CD14-positive monocyte (primary cell): ENCODE measurements at regions not wholly inside any gene's neighbourhood (a gene's known extent, or its start where the extent isn't known, plus 50 kb on each side); places are given as distances from the start of the nearest gene placed in this dataset.

ENCODE experiments used
- DNase-seq, 3 donors: peaks; one replicate each; pipeline ENCODE4 v3.0.0-alpha.2; 2011 to 2022
- H2AFZ ChIP-seq: 2 replicates; pipeline ENCODE4 v1.6.0; 2012; ENCODE audit warnings: mild to moderate bottlenecking, low read depth, low read length, inconsistent platforms; ENCODE audit not compliant: insufficient read depth, poor library complexity, severe bottlenecking
- H3K27ac ChIP-seq, 2 donors: 1 replicate in 1 of 2; 2 replicates in 1 of 2; pipeline ENCODE4 v1.5.1; 2012 to 2013; ENCODE audit warnings: low read length in 2 of 2, control low read depth in 1 of 2, inconsistent platforms in 1 of 2, low read depth in 1 of 2, mild to moderate bottlenecking in 1 of 2
- H3K27me3 ChIP-seq, 2 donors: one replicate each; pipeline versions ENCODE4 v1.6.0 to v1.6.1; 2011 to 2013; ENCODE audit warnings: low read length in 2 of 2; ENCODE audit not compliant: control insufficient read depth in 2 of 2, insufficient read depth in 2 of 2
- H3K36me3 ChIP-seq, 2 donors: replicated peaks in 1 of 2; 1 replicate in 1 of 2; 2 replicates in 1 of 2; pipeline versions ENCODE4 v1.5.1 to v1.6.1; 2012 to 2013; ENCODE audit warnings: low read length in 2 of 2, control low read depth in 1 of 2, inconsistent platforms in 1 of 2, mild to moderate bottlenecking in 1 of 2; ENCODE audit not compliant: insufficient read depth in 2 of 2, control insufficient read depth in 1 of 2
- H3K4me1 ChIP-seq, 2 donors: 1 replicate in 1 of 2; 2 replicates in 1 of 2; pipeline versions ENCODE4 v1.5.1 to v1.6.1; 2012 to 2013; ENCODE audit warnings: low read length in 2 of 2, control low read depth in 1 of 2, inconsistent platforms in 1 of 2, mild to moderate bottlenecking in 1 of 2, moderate library complexity in 1 of 2; ENCODE audit not compliant: insufficient read depth in 2 of 2, control insufficient read depth in 1 of 2
- H3K4me2 ChIP-seq: replicated peaks from 2 replicates; pipeline ENCODE3; 2012; ENCODE audit warnings: low read length, moderate library complexity, mild to moderate bottlenecking; ENCODE audit not compliant: poor library complexity, severe bottlenecking; ENCODE audit errors: extremely low read depth
- H3K4me3 ChIP-seq, 3 experiments: fragments of 200-600 bp in 1 of 3; sonication (generic) in 1 of 3; replicated peaks in 1 of 3; 1 replicate in 2 of 3; 2 replicates in 1 of 3; pipeline ENCODE4 v1.5.1; 2011 to 2013; ENCODE audit warnings: low read length in 3 of 3, mild to moderate bottlenecking in 3 of 3, control low read depth in 2 of 3, low read depth in 2 of 3, inconsistent platforms in 1 of 3, moderate library complexity in 1 of 3
- H3K79me2 ChIP-seq: 2 replicates; pipeline ENCODE4 v1.6.0; 2012; ENCODE audit warnings: mild to moderate bottlenecking, control low read depth, inconsistent platforms, low read length, moderate library complexity; ENCODE audit not compliant: insufficient read depth
- H3K9ac ChIP-seq: 2 replicates; pipeline ENCODE4 v1.6.0; 2017; ENCODE audit warnings: low read length, mild to moderate bottlenecking; ENCODE audit not compliant: insufficient read depth, poor library complexity, severe bottlenecking
- H3K9me3 ChIP-seq, 2 donors: replicated peaks in 1 of 2; 1 replicate in 1 of 2; 2 replicates in 1 of 2; pipeline versions ENCODE4 v1.5.1 to v1.6.1; 2012 to 2013; ENCODE audit warnings: low read length in 2 of 2, control low read depth in 1 of 2; ENCODE audit not compliant: control insufficient read depth in 1 of 2, insufficient read depth in 1 of 2
- H4K20me1 ChIP-seq: 2 replicates; pipeline ENCODE4 v1.6.0; 2012; ENCODE audit warnings: mild to moderate bottlenecking, low read length, control low read depth, moderate library complexity; ENCODE audit not compliant: insufficient read depth
- H3K27ac Mint-ChIP-seq, 7 donors: one replicate each; pipeline ENCODE4 v1.8.0; 2020; ENCODE audit warnings: mild to moderate bottlenecking in 7 of 7, mixed read lengths in 7 of 7, moderate library complexity in 6 of 7, inconsistent platforms in 2 of 7
- H3K27me3 Mint-ChIP-seq, 3 donors: one replicate each; pipeline ENCODE4 v1.8.0; 2021 to 2022; ENCODE audit warnings: low read depth in 3 of 3, mild to moderate bottlenecking in 3 of 3, mixed read lengths in 3 of 3, moderate library complexity in 3 of 3, inconsistent platforms in 1 of 3
- H3K36me3 Mint-ChIP-seq, 2 donors: one replicate each; pipeline ENCODE4 v1.8.0; 2020; ENCODE audit warnings: mixed read lengths in 2 of 2, inconsistent platforms in 1 of 2, mild to moderate bottlenecking in 1 of 2
- H3K4me1 Mint-ChIP-seq: one replicate; pipeline ENCODE4 v1.8.0; 2020; ENCODE audit warnings: mild to moderate bottlenecking, mixed read lengths
- H3K4me3 Mint-ChIP-seq, 2 donors: one replicate each; pipeline ENCODE4 v1.8.0; 2020; ENCODE audit warnings: mild to moderate bottlenecking in 2 of 2, mixed read lengths in 2 of 2, moderate library complexity in 1 of 2
- H3K9me3 Mint-ChIP-seq, 7 donors: one replicate each; pipeline ENCODE4 v1.8.0; 2020 to 2022; ENCODE audit warnings: mixed read lengths in 7 of 7, mild to moderate bottlenecking in 6 of 7, moderate library complexity in 6 of 7, inconsistent platforms in 2 of 7
- WGBS: methylation state at CpG from one replicate; pipeline ENCODE4 v1.1.5; 2013; ENCODE audit warnings: missing lambda C conversion rate; ENCODE audit not compliant: insufficient coverage; 5-methylcytosine and 5-hydroxymethylcytosine counted together
- intact Hi-C, 2 donors: fragments of 100-400 bp; cut with micrococcal nuclease; formaldehyde crosslinking; loops; one replicate each; pipeline versions ENCODE4 v1.15.0 to v1.15.1; 2023
- TF ChIP-seq, protein P1 (sequence below): fragments of 200-600 bp; IDR thresholded peaks from one replicate; pipeline ENCODE4 v1.8.0; 2022; ENCODE audit warnings: antibody characterized with exemption, mild to moderate bottlenecking

DNA sequence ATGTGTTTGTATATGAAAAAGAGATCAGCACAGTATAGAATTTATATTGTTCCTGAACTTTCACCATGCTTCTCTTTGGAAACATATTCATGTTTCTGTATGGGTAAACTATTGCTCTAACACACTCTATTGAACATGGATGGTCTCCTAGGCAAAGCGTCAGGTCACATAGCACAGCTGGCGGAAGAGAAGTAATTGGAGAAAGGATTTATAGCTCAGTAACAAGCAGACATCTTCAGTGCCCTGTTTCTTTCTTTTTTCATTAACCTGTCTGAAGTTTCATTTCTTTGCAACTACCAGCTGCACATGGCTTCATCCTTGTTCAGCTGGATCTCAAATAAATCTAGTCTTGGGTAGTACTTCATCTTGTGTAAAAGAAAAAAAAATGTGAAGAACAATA is 84.4 kb upstream of the TRPC6 start:
- Histone ChIP-seq H3K9me3 (peaks cover 7 to 11% of the 10 kb centered on the region in 2 donors), H3K36me3 (no peaks in the 10 kb centered on the region), H3K27me3 (no peaks in the 10 kb centered on the region), H3K9ac (no peak overlapping the region), H3K4me2 (no peak overlapping the region), H4K20me1 (no peaks in the 10 kb centered on the region), H2AFZ (no peak overlapping the region), H3K79me2 (no peaks in the 10 kb centered on the region), H3K27ac (no peak overlapping the region), H3K4me3 (no peak overlapping the region), H3K4me1 (no peaks in the 10 kb centered on the region)
- Mint-ChIP-seq H3K4me3 (no peak overlapping the region), H3K27me3 (no peaks in the 10 kb centered on the region), H3K9me3 (peaks cover 0 to 10% (median 4%) of the 10 kb centered on the region in 7 donors), H3K36me3 (no peaks in the 10 kb centered on the region), H3K4me1 (no peaks in the 10 kb centered on the region), H3K27ac (no peak overlapping the region)
- no CpG with 5 or more reads among the region's 2 CpGs for WGBS
- TF ChIP-seq, protein P1, sequence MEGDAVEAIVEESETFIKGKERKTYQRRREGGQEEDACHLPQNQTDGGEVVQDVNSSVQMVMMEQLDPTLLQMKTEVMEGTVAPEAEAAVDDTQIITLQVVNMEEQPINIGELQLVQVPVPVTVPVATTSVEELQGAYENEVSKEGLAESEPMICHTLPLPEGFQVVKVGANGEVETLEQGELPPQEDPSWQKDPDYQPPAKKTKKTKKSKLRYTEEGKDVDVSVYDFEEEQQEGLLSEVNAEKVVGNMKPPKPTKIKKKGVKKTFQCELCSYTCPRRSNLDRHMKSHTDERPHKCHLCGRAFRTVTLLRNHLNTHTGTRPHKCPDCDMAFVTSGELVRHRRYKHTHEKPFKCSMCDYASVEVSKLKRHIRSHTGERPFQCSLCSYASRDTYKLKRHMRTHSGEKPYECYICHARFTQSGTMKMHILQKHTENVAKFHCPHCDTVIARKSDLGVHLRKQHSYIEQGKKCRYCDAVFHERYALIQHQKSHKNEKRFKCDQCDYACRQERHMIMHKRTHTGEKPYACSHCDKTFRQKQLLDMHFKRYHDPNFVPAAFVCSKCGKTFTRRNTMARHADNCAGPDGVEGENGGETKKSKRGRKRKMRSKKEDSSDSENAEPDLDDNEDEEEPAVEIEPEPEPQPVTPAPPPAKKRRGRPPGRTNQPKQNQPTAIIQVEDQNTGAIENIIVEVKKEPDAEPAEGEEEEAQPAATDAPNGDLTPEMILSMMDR, result no peak
- DNase-seq, result no peak
- intact Hi-C loops, result no loop called here

DNA sequence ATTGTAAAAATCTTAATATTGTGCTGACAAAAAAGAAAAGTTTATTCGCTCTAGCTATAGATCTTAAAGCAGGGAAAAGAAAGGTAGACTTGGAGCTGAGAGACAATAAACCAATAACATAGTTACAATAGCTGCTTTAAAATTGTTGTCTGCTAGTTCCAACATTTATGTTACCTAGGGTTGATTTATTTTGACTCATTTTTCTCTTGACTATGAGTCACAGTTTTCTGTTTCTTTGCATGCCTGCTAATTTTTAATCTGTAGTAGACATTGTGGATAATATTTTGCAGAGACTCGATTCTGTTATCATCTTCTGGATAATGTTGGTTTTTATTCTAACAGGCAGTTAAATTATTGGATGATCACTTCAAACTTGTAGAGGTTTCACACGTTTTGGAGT is 83.1 kb upstream of the TRPC6 start:
- H3K4me3 ChIP-seq, result no peak overlapping the region

More for the DNA sequence above, 83.1 kb upstream of the TRPC6 start:
- DNase-seq, result no peak
- Mint-ChIP-seq H3K9me3 (peaks cover 0 to 12% (median 7%) of the 10 kb centered on the region in 7 donors), H3K4me1 (no peaks in the 10 kb centered on the region), H3K27me3 (no peaks in the 10 kb centered on the region), H3K27ac (no peak overlapping the region), H3K4me3 (no peak overlapping the region), H3K36me3 (no peaks in the 10 kb centered on the region)
- Histone ChIP-seq H3K4me2 (no peak overlapping the region), H3K9ac (no peak overlapping the region), H3K27me3 (no peaks in the 10 kb centered on the region), H3K79me2 (no peaks in the 10 kb centered on the region), H3K4me1 (no peaks in the 10 kb centered on the region), H3K9me3 (peaks cover 7 to 16% of the 10 kb centered on the region in 2 donors), H4K20me1 (no peaks in the 10 kb centered on the region), H3K36me3 (no peaks in the 10 kb centered on the region), H3K27ac (no peak overlapping the region), H2AFZ (no peak overlapping the region)
- WGBS, result 94% methylated on average over 2 of the region's 3 CpGs
- intact Hi-C loops, result no loop called here
- TF ChIP-seq, protein P1, result no peak
